Nephron progenitor cell (in vitro differentiated cells): ENCODE measurements at regions not wholly inside any gene's neighbourhood (a gene's known extent, or its start where the extent isn't known, plus 50 kb on each side); places are given as distances from the start of the nearest gene placed in this dataset.

ENCODE experiments used
- DNase-seq: peaks from one replicate; pipeline ENCODE4 v3.0.0; 2021
- H3K27ac Mint-ChIP-seq: 2 replicates; pipeline ENCODE4 v1.8.0; 2021; ENCODE audit warnings: mild to moderate bottlenecking, moderate library complexity, mixed read lengths
- H3K27me3 Mint-ChIP-seq: 2 replicates; pipeline ENCODE4 v1.8.0; 2021; ENCODE audit warnings: mild to moderate bottlenecking, low read depth, mixed read lengths; ENCODE audit not compliant: poor library complexity
- H3K36me3 Mint-ChIP-seq: 2 replicates; pipeline ENCODE4 v1.8.0; 2021; ENCODE audit warnings: low read depth, mixed read lengths
- H3K4me1 Mint-ChIP-seq: 2 replicates; pipeline ENCODE4 v1.8.0; 2021; ENCODE audit warnings: mixed read lengths
- H3K4me3 Mint-ChIP-seq: 2 replicates; pipeline ENCODE4 v1.8.0; 2021; ENCODE audit warnings: mild to moderate bottlenecking, moderate library complexity, mixed read lengths
- H3K9me3 Mint-ChIP-seq: 2 replicates; pipeline ENCODE4 v1.8.0; 2021; ENCODE audit warnings: mild to moderate bottlenecking, moderate library complexity, mixed read lengths
- TF ChIP-seq, protein P1 (sequence below): fragments of 200-600 bp; sonication (generic); IDR thresholded peaks from 2 replicates; pipeline ENCODE4 v1.5.0; 2021; ENCODE audit warnings: antibody characterized with exemption

GRCh38 chr2:65775839-65776238 lies 343.4 kb upstream of the SPRED2 start:
- H3K4me1 Mint-ChIP-seq: peaks cover 9% of the 10 kb centered on the region
- H3K27me3 Mint-ChIP-seq: peaks cover 9% of the 10 kb centered on the region
- TF ChIP-seq, protein P1, sequence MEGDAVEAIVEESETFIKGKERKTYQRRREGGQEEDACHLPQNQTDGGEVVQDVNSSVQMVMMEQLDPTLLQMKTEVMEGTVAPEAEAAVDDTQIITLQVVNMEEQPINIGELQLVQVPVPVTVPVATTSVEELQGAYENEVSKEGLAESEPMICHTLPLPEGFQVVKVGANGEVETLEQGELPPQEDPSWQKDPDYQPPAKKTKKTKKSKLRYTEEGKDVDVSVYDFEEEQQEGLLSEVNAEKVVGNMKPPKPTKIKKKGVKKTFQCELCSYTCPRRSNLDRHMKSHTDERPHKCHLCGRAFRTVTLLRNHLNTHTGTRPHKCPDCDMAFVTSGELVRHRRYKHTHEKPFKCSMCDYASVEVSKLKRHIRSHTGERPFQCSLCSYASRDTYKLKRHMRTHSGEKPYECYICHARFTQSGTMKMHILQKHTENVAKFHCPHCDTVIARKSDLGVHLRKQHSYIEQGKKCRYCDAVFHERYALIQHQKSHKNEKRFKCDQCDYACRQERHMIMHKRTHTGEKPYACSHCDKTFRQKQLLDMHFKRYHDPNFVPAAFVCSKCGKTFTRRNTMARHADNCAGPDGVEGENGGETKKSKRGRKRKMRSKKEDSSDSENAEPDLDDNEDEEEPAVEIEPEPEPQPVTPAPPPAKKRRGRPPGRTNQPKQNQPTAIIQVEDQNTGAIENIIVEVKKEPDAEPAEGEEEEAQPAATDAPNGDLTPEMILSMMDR: no peak
- H3K36me3 Mint-ChIP-seq: no peaks in the 10 kb centered on the region
- no peak for DNase-seq
- peaks cover 3% of the 10 kb centered on the region for H3K9me3 Mint-ChIP-seq
- no peak overlapping the region for H3K27ac Mint-ChIP-seq
- no peak overlapping the region for H3K4me3 Mint-ChIP-seq

- no peak for DNase-seq
- no peaks in the 10 kb centered on the region for H3K9me3 Mint-ChIP-seq
- no peak overlapping the region for H3K27ac Mint-ChIP-seq
- TF ChIP-seq, protein P1: no peak
- peaks cover 7% of the 10 kb centered on the region for H3K4me1 Mint-ChIP-seq
- H3K36me3 Mint-ChIP-seq: no peaks in the 10 kb centered on the region
- H3K27me3 Mint-ChIP-seq: peaks cover 3% of the 10 kb centered on the region
- H3K4me3 Mint-ChIP-seq: no peak overlapping the region
Observed at GRCh38 chr2:65767946-65768345, 335.5 kb upstream of the SPRED2 start.

DNA sequence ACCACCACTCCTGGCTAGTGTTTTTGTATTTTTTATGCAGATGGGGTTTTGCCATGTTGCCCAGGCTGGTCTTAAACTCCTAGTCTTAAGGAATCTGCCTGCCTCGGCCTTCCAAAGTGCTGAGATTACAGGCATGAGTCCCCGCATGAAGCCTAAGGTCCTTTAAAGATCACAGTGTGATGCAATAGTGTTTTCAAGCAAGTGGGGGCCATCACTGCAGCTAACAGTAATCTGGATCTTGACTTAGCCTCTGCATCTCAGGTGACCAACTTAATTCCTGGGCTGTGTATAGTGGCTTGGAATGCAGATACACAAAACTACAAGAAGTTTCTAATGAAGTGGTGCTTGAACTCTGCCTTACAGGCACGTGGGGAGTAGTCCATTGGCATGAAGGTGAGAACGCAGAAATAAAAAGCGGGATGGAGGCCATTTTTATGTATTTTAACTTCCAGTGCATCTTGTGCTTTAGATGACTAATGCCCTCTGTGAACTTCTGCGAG lies 334.4 kb upstream of the SPRED2 start:
- Mint-ChIP-seq H3K27me3 (peaks cover 3% of the 10 kb centered on the region), H3K4me3 (no peak overlapping the region), H3K27ac (no peak overlapping the region), H3K36me3 (no peaks in the 10 kb centered on the region), H3K9me3 (no peaks in the 10 kb centered on the region), H3K4me1 (peaks cover 7% of the 10 kb centered on the region)
- TF ChIP-seq, protein P1: no peak
- no peak for DNase-seq

GRCh38 chr2:65765376-65765775 lies 333.0 kb upstream of the SPRED2 start:
- TF ChIP-seq, protein P1: no peak
- Mint-ChIP-seq H3K27ac (no peak overlapping the region), H3K4me1 (peaks cover 7% of the 10 kb centered on the region), H3K27me3 (peaks cover 3% of the 10 kb centered on the region), H3K36me3 (no peaks in the 10 kb centered on the region), H3K4me3 (no peak overlapping the region), H3K9me3 (no peaks in the 10 kb centered on the region)
- DNase-seq: no peak

- TF ChIP-seq, protein P1: no peak
- H3K4me1 Mint-ChIP-seq: peaks cover 7% of the 10 kb centered on the region
- no peaks in the 10 kb centered on the region for H3K27me3 Mint-ChIP-seq
- H3K36me3 Mint-ChIP-seq: peaks cover 9% of the 10 kb centered on the region
- no peak overlapping the region for H3K27ac Mint-ChIP-seq
- no peak for DNase-seq
- no peak overlapping the region for H3K4me3 Mint-ChIP-seq
- H3K9me3 Mint-ChIP-seq: peaks cover 9% of the 10 kb centered on the region
Observed at GRCh38 chr2:65762068-65762467, 329.7 kb upstream of the SPRED2 start.

- Mint-ChIP-seq H3K4me1 (peaks cover 7% of the 10 kb centered on the region), H3K4me3 (no peak overlapping the region), H3K9me3 (peaks cover 29% of the 10 kb centered on the region), H3K27me3 (no peaks in the 10 kb centered on the region), H3K27ac (no peak overlapping the region), H3K36me3 (peaks cover 11% of the 10 kb centered on the region)
- TF ChIP-seq, protein P1: no peak
- no peak for DNase-seq
Observed at GRCh38 chr2:65754219-65754618, 321.8 kb upstream of the SPRED2 start.
